AG10803 (cell line): ENCODE measurements at regions not wholly inside any gene's neighbourhood (a gene's known extent, or its start where the extent isn't known, plus 50 kb on each side); places are given as distances from the start of the nearest gene placed in this dataset.

Experiments used
- DNase-seq: peaks from one replicate; pipeline ENCODE4 v3.0.0; 2010; ENCODE audit warnings: low read depth
- H3K4me3 ChIP-seq: 2 replicates; pipeline ENCODE4 v1.5.1; 2011; ENCODE audit warnings: mild to moderate bottlenecking, low read length, control low read depth
- CTCF ChIP-seq: conservative IDR thresholded peaks from 2 replicates; pipeline ENCODE4 v1.5.1; 2011; ENCODE audit warnings: mild to moderate bottlenecking, low read length, control low read depth, inconsistent platforms

- TF ChIP-seq CTCF, result no peak
- no peak for DNase-seq
- H3K4me3 ChIP-seq, result no peak overlapping the region
These were observed 53.8 kb upstream of the SNCAIP start for GRCh38 chr5:122258241-122258640.

GRCh38 chr5:122258840-122259239, 53.2 kb upstream of the SNCAIP start:
- H3K4me3 ChIP-seq, result no peak overlapping the region
- TF ChIP-seq CTCF, result no peak
- DNase-seq, result no peak

GRCh38 chr5:122259995-122260394, 52.0 kb upstream of the SNCAIP start:
- no peak for TF ChIP-seq CTCF
- H3K4me3 ChIP-seq, result no peak overlapping the region
- peak; percentile 91 for DNase-seq

- peak; percentile 61 for DNase-seq
- H3K4me3 ChIP-seq, result no peak overlapping the region
- no peak for TF ChIP-seq CTCF
These were observed 49.9 kb upstream of the SNCAIP start for GRCh38 chr5:122262103-122262502.
